DOHH2 (cell line): ENCODE measurements at regions not wholly inside any gene's neighbourhood (a gene's known extent, or its start where the extent isn't known, plus 50 kb on each side); places are given as distances from the start of the nearest gene placed in this dataset.

ENCODE experiments used
- H3F3A ChIP-seq: fragments of 200-600 bp; sonication (generic), shearing (Covaris generic); 2 replicates; pipeline ENCODE4 v1.6.0; 2016; ENCODE audit warnings: antibody characterized with exemption, mild to moderate bottlenecking; ENCODE audit not compliant: control insufficient read depth, insufficient read depth
- H3K27ac ChIP-seq: fragments of 200-600 bp; sonication (generic); 2 replicates; pipeline ENCODE4 v1.5.1; 2014; ENCODE audit warnings: low read depth, mild to moderate bottlenecking, low read length, moderate library complexity
- H3K27me3 ChIP-seq: fragments of 200-600 bp; sonication (generic); 2 replicates; pipeline ENCODE4 v1.6.1; 2014; ENCODE audit warnings: mild to moderate bottlenecking, low read length, mixed read lengths; ENCODE audit not compliant: control insufficient read depth
- H3K36me3 ChIP-seq: fragments of 200-600 bp; sonication (generic); 2 replicates; pipeline ENCODE4 v1.6.1; 2014; ENCODE audit warnings: mild to moderate bottlenecking, low read length, moderate library complexity, mixed read lengths; ENCODE audit not compliant: control insufficient read depth
- H3K4me1 ChIP-seq: fragments of 200-600 bp; sonication (generic); 2 replicates; pipeline ENCODE4 v1.6.1; 2014; ENCODE audit warnings: mild to moderate bottlenecking, low read length, mixed read lengths; ENCODE audit not compliant: control insufficient read depth
- H3K4me2 ChIP-seq: fragments of 200-600 bp; sonication (generic); 2 replicates; pipeline ENCODE4 v1.6.0; 2014; ENCODE audit warnings: mild to moderate bottlenecking, low read length, moderate library complexity
- H3K4me3 ChIP-seq: fragments of 200-600 bp; sonication (generic); 2 replicates; pipeline ENCODE4 v1.5.1; 2014; ENCODE audit warnings: mild to moderate bottlenecking, low read length, mixed read lengths
- H3K79me2 ChIP-seq: fragments of 200-600 bp; sonication (generic); 2 replicates; pipeline ENCODE4 v1.6.1; 2014; ENCODE audit warnings: mild to moderate bottlenecking, low read length, mixed read lengths; ENCODE audit not compliant: control insufficient read depth
- H3K9me2 ChIP-seq: fragments of 200-600 bp; sonication (generic); replicated peaks from 2 replicates; pipeline ENCODE4 v1.6.1; 2014; ENCODE audit warnings: mild to moderate bottlenecking, low read length, mixed read lengths; ENCODE audit not compliant: control insufficient read depth
- H3K9me3 ChIP-seq: fragments of 200-600 bp; sonication (generic); 2 replicates; pipeline ENCODE4 v1.6.1; 2014; ENCODE audit warnings: antibody characterized with exemption, low read length, mixed read lengths; ENCODE audit not compliant: control insufficient read depth, insufficient read depth
- H4K20me1 ChIP-seq: fragments of 200-600 bp; sonication (generic); 2 replicates; pipeline ENCODE4 v1.6.0; 2014; ENCODE audit warnings: low read depth, mild to moderate bottlenecking, antibody characterized with exemption, low read length, moderate library complexity; ENCODE audit not compliant: control insufficient read depth, insufficient read depth
- EZH2phosphoT487 ChIP-seq: fragments of 200-600 bp; sonication (generic); IDR thresholded peaks from 2 replicates; pipeline ENCODE4 v1.6.1; 2017; ENCODE audit warnings: borderline replicate concordance, mild to moderate bottlenecking, antibody characterized with exemption, low read length, moderate library complexity, mixed read lengths
- TF ChIP-seq, protein P1 (sequence below): fragments of 200-600 bp; sonication (generic); IDR thresholded peaks from one replicate; pipeline ENCODE4 v1.5.1; 2014; ENCODE audit warnings: antibody characterized with exemption, mild to moderate bottlenecking, low read depth, low read length; ENCODE audit not compliant: poor library complexity, severe bottlenecking

DNA sequence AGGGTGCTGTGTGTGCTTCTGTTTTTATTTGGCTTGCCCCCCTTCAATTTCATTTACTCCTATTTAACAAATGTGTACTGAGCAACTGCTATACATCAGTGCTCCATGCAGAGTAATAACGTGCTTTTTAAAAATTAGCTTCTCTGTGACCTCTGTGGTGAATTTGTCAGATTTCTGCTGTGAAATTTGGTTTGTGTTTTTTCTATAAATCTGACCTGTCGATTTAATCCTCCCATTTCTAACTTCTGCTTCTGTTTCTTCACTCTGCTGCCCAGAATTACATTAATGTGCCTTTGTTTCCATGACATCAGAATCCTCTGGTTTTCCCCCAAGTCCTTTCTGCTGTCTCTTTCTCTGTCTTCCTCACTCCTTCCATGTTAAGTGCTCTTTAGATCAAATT lies 123.8 kb upstream of the CACNA2D1 start:
- TF ChIP-seq, protein P1, sequence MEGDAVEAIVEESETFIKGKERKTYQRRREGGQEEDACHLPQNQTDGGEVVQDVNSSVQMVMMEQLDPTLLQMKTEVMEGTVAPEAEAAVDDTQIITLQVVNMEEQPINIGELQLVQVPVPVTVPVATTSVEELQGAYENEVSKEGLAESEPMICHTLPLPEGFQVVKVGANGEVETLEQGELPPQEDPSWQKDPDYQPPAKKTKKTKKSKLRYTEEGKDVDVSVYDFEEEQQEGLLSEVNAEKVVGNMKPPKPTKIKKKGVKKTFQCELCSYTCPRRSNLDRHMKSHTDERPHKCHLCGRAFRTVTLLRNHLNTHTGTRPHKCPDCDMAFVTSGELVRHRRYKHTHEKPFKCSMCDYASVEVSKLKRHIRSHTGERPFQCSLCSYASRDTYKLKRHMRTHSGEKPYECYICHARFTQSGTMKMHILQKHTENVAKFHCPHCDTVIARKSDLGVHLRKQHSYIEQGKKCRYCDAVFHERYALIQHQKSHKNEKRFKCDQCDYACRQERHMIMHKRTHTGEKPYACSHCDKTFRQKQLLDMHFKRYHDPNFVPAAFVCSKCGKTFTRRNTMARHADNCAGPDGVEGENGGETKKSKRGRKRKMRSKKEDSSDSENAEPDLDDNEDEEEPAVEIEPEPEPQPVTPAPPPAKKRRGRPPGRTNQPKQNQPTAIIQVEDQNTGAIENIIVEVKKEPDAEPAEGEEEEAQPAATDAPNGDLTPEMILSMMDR, result no peak
- no peak for TF ChIP-seq EZH2phosphoT487
- no peak overlapping the region for H3K4me2 ChIP-seq
- H3K4me1 ChIP-seq, result no peaks in the 10 kb centered on the region
- no peaks in the 10 kb centered on the region for H3K9me3 ChIP-seq
- H3K27ac ChIP-seq, result no peak overlapping the region
- H3K27me3 ChIP-seq, result no peaks in the 10 kb centered on the region
- H3K79me2 ChIP-seq, result no peaks in the 10 kb centered on the region
- H3K9me2 ChIP-seq, result no peaks in the 10 kb centered on the region
- no peaks in the 10 kb centered on the region for H3F3A ChIP-seq
- no peaks in the 10 kb centered on the region for H4K20me1 ChIP-seq
- H3K4me3 ChIP-seq, result no peak overlapping the region
- H3K36me3 ChIP-seq, result no peaks in the 10 kb centered on the region

DNA sequence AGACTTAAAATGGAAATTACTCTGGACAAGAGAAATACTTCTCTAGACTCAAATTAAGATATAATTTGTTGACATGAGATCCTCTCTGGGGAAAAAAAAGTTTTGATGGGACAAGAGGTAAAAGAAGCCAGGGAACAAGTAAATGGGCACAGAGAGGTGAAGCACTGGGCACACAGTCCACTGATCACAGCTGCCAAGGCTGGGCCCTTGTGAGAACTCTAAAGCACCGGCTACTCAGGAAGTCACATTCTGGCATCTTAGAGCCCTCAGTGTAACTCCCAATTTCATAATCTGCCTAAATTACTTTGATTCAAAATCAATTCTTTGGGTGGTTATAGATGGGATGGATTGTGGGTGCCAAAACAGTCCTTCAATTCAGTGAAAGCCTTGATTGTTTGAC lies 123.2 kb upstream of the CACNA2D1 start:
- Histone ChIP-seq H3F3A (no peaks in the 10 kb centered on the region), H3K27ac (no peak overlapping the region), H3K9me2 (no peaks in the 10 kb centered on the region), H3K4me3 (no peak overlapping the region), H3K27me3 (no peaks in the 10 kb centered on the region), H3K36me3 (no peaks in the 10 kb centered on the region), H4K20me1 (no peaks in the 10 kb centered on the region), H3K4me2 (no peak overlapping the region), H3K79me2 (no peaks in the 10 kb centered on the region), H3K4me1 (no peaks in the 10 kb centered on the region), H3K9me3 (no peaks in the 10 kb centered on the region)
- TF ChIP-seq, protein P1, result no peak
- TF ChIP-seq EZH2phosphoT487, result no peak

DNA sequence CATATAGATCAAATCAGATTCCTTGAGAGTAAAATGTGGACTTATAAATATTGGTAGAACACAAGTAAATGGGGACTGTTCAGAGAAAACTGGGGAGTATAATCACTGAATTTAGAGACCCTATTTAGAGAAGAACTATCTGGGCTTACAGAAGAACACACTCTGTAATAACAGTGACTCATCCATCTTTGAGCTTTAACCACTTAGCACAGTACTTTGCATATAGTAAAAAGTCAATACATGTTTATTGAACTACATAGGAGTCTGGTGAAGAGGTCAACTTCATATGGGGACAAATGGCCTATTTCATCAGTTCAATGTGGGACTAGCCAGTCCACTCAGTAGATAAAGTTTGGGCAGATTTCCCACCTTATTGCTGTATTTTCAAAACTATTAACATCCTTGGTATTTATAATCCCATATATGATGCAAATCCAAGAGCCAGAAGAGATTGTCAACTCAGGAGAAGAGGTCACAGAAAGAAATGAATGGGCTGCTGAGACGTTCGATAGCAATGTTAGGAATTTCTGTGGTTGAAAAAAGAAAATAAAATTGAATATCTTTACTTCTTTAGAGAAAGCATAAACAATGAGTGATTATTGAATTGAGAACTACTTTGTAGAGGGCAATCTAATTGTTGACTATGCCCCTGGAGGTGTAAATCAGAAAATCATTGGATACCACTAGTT lies 119.3 kb upstream of the CACNA2D1 start:
- Histone ChIP-seq H3K9me3 (no peaks in the 10 kb centered on the region), H3K4me3 (no peak overlapping the region), H3K9me2 (no peaks in the 10 kb centered on the region), H3K36me3 (no peaks in the 10 kb centered on the region), H3K27me3 (no peaks in the 10 kb centered on the region), H3F3A (no peaks in the 10 kb centered on the region), H3K27ac (no peak overlapping the region), H3K4me2 (no peak overlapping the region), H3K4me1 (no peaks in the 10 kb centered on the region), H3K79me2 (no peaks in the 10 kb centered on the region), H4K20me1 (no peaks in the 10 kb centered on the region)
- no peak for TF ChIP-seq EZH2phosphoT487
- TF ChIP-seq, protein P1, result no peak
